GM23338 (cell line): ENCODE measurements at regions not wholly inside any gene's neighbourhood (a gene's known extent, or its start where the extent isn't known, plus 50 kb on each side); places are given as distances from the start of the nearest gene placed in this dataset.

ENCODE experiments used
- ATAC-seq: fragments of 200-7000 bp; cut with Tn5 transposase; 3 replicates; pipeline ENCODE4 v1.9.1; 2020
- DNase-seq: peaks from one replicate; pipeline ENCODE4 v3.0.0-alpha.2; 2015; ENCODE audit warnings: low spot score
- H2AFZ ChIP-seq: fragments of 200-600 bp; sonication (generic); 2 replicates; pipeline ENCODE4 v1.8.0; 2016; ENCODE audit warnings: antibody characterized with exemption, mild to moderate bottlenecking, moderate library complexity
- H3F3A ChIP-seq: fragments of 200-600 bp; sonication (generic); replicated peaks from 2 replicates; pipeline ENCODE4 v1.8.0; 2017; ENCODE audit warnings: antibody characterized with exemption, mixed run types, low read depth
- H3K27ac ChIP-seq: fragments of 200-600 bp; sonication (generic); 2 replicates; pipeline ENCODE4 v1.6.1; 2016; ENCODE audit warnings: low read depth
- H3K27me3 ChIP-seq: fragments of 200-600 bp; sonication (generic); 2 replicates; pipeline ENCODE4 v1.8.0; 2016; ENCODE audit warnings: mild to moderate bottlenecking, mixed run types, moderate library complexity; ENCODE audit not compliant: insufficient read depth
- H3K36me3 ChIP-seq: fragments of 200-600 bp; sonication (generic); 2 replicates; pipeline ENCODE4 v1.8.0; 2016; ENCODE audit warnings: mild to moderate bottlenecking; ENCODE audit not compliant: insufficient read depth
- H3K4me1 ChIP-seq: fragments of 200-600 bp; sonication (generic); 2 replicates; pipeline ENCODE4 v1.8.0; 2016; ENCODE audit warnings: mild to moderate bottlenecking, moderate library complexity; ENCODE audit not compliant: insufficient read depth
- H3K4me2 ChIP-seq: fragments of 200-600 bp; sonication (generic); 2 replicates; pipeline ENCODE4 v1.7.1; 2017; ENCODE audit warnings: mixed run types
- H3K4me3 ChIP-seq: fragments of 200-600 bp; sonication (generic); 2 replicates; pipeline ENCODE4 v1.6.1; 2016; ENCODE audit warnings: mixed run types
- H3K79me2 ChIP-seq: fragments of 200-600 bp; sonication (generic); replicated peaks from 2 replicates; pipeline ENCODE4 v1.8.0; 2017; ENCODE audit warnings: mild to moderate bottlenecking; ENCODE audit not compliant: insufficient read depth
- H3K9me2 ChIP-seq: fragments of 200-600 bp; sonication (generic); 2 replicates; pipeline ENCODE4 v1.8.0; 2017; ENCODE audit not compliant: insufficient read depth
- H4K20me1 ChIP-seq: fragments of 200-600 bp; sonication (generic); replicated peaks from 2 replicates; pipeline ENCODE4 v1.8.0; 2017; ENCODE audit warnings: mild to moderate bottlenecking; ENCODE audit not compliant: insufficient read depth
- H3K27ac Mint-ChIP-seq: 2 replicates; pipeline ENCODE4 v1.8.0; 2020; ENCODE audit warnings: inconsistent platforms, mild to moderate bottlenecking, moderate library complexity, mixed read lengths
- H3K27me3 Mint-ChIP-seq: 3 replicates; pipeline ENCODE4 v1.8.0; 2022; ENCODE audit warnings: low read depth, mild to moderate bottlenecking, moderate library complexity, mixed read lengths, inconsistent platforms; ENCODE audit not compliant: insufficient read depth, poor library complexity
- H3K36me3 Mint-ChIP-seq: 3 replicates; pipeline ENCODE4 v1.8.0; 2021; ENCODE audit warnings: low read depth, mild to moderate bottlenecking, inconsistent platforms, moderate library complexity, mixed read lengths
- H3K4me1 Mint-ChIP-seq: 3 replicates; pipeline ENCODE4 v1.8.0; 2020; ENCODE audit warnings: mild to moderate bottlenecking, inconsistent platforms, mixed read lengths
- H3K4me3 Mint-ChIP-seq: 3 replicates; pipeline ENCODE4 v1.8.0; 2021; ENCODE audit warnings: moderate library complexity, mild to moderate bottlenecking, inconsistent platforms, mixed read lengths
- H3K9me3 Mint-ChIP-seq: 3 replicates; pipeline ENCODE4 v1.8.0; 2020; ENCODE audit warnings: moderate library complexity, mild to moderate bottlenecking, inconsistent platforms, mixed read lengths
- CREB1 ChIP-seq: fragments of 250-450 bp; sonication (Bioruptor Pico); IDR thresholded peaks from 2 replicates; pipeline ENCODE4 v1.5.0; 2020; ENCODE audit warnings: low read depth, mild to moderate bottlenecking, moderate library complexity
- ETS1 ChIP-seq: IDR thresholded peaks from 2 replicates; pipeline ENCODE4 v1.6.1; 2016; ENCODE audit warnings: antibody characterized with exemption
- EZH2 ChIP-seq: fragments of 200-600 bp; sonication (generic); IDR thresholded peaks from one replicate; pipeline ENCODE4 v1.8.0; 2017; ENCODE audit warnings: antibody characterized with exemption, mild to moderate bottlenecking, low read depth; ENCODE audit not compliant: unreplicated experiment
- EZH2phosphoT487 ChIP-seq: fragments of 200-600 bp; sonication (generic); IDR thresholded peaks from one replicate; pipeline ENCODE4 v1.8.1; 2018; ENCODE audit warnings: antibody characterized with exemption; ENCODE audit not compliant: unreplicated experiment
- JUNB ChIP-seq: IDR thresholded peaks from one replicate; pipeline ENCODE4 v1.6.1; 2016; ENCODE audit warnings: antibody characterized with exemption; ENCODE audit not compliant: unreplicated experiment
- NANOG ChIP-seq: IDR thresholded peaks from 2 replicates; pipeline ENCODE4 v1.6.1; 2016; ENCODE audit warnings: antibody characterized with exemption, borderline replicate concordance
- POLR2AphosphoS5 ChIP-seq: IDR thresholded peaks from 2 replicates; pipeline ENCODE4 v1.6.1; 2016; ENCODE audit warnings: antibody characterized with exemption, low read depth
- REST ChIP-seq: IDR thresholded peaks from one replicate; pipeline ENCODE4 v1.6.1; 2018; ENCODE audit warnings: antibody characterized with exemption; ENCODE audit not compliant: unreplicated experiment
- ZNF331 ChIP-seq: fragments of 250-450 bp; sonication (Bioruptor Pico); IDR thresholded peaks from 2 replicates; pipeline ENCODE4 v1.5.0; 2020; ENCODE audit warnings: low read depth, mild to moderate bottlenecking, moderate library complexity
- ZNF462 ChIP-seq: fragments of 250-450 bp; sonication (Bioruptor Pico); IDR thresholded peaks from 2 replicates; pipeline ENCODE4 v1.5.0; 2020; ENCODE audit warnings: mild to moderate bottlenecking, moderate library complexity

GRCh38 chr6:153613719-153614455 lies 425.2 kb upstream of the OPRM1 start:
- no peaks in the 10 kb centered on the region for H3K27me3 ChIP-seq
- H3K27ac Mint-ChIP-seq: no peak overlapping the region
- H3K27me3 Mint-ChIP-seq: peaks cover 2% of the 10 kb centered on the region

More at GRCh38 chr6:153613719-153614455, 425.2 kb upstream of the OPRM1 start:
- no peak for TF ChIP-seq JUNB
- no peak for TF ChIP-seq EZH2
- no peak for TF ChIP-seq EZH2phosphoT487
- no peak for TF ChIP-seq ZNF331 (CRISPR knock-in tag)
- no peak for TF ChIP-seq CREB1 (CRISPR knock-in tag)
- TF ChIP-seq POLR2AphosphoS5: no peak
- TF ChIP-seq ZNF462 (CRISPR knock-in tag): no peak
- TF ChIP-seq ETS1: no peak
- TF ChIP-seq REST: no peak
- no peak for TF ChIP-seq NANOG
- Mint-ChIP-seq H3K9me3 (no peaks in the 10 kb centered on the region), H3K4me3 (no peak overlapping the region), H3K4me1 (no peaks in the 10 kb centered on the region; the same call in 1 of the 3 replicates), H3K36me3 (no peaks in the 10 kb centered on the region)
- Histone ChIP-seq H3K4me3 (no peak overlapping the region), H3F3A (no peaks in the 10 kb centered on the region), H3K36me3 (no peaks in the 10 kb centered on the region), H2AFZ (no peak overlapping the region), H3K79me2 (no peaks in the 10 kb centered on the region), H3K9me2 (no peaks in the 10 kb centered on the region), H3K4me1 (0 out of 2 replicates have a peak, but pooled peaks cover 5% of the 10 kb centered on the region), H3K27ac (no peak overlapping the region), H4K20me1 (no peaks in the 10 kb centered on the region), H3K4me2 (no peak overlapping the region)
- ATAC-seq: no peak
- no peak for DNase-seq
